Breast epithelium (tissue), 3 donors: ENCODE measurements at regions not wholly inside any gene's neighbourhood (a gene's known extent, or its start where the extent isn't known, plus 50 kb on each side); places are given as distances from the start of the nearest gene placed in this dataset.

Experiments used
- POLR2A ChIP-seq: fragments of 450-650 bp; IDR thresholded peaks from one replicate; pipeline ENCODE4 v1.6.1; 2016; ENCODE audit warnings: antibody characterized with exemption, mild to moderate bottlenecking, moderate library complexity
- POLR2AphosphoS5 ChIP-seq, 3 donors: sonication (generic); formaldehyde crosslinking; IDR thresholded peaks; one replicate each; pipeline ENCODE4 v1.6.1; 2017; ENCODE audit warnings: antibody characterized with exemption in 3 of 3
- TF ChIP-seq, protein P1 (sequence below), 3 donors: fragments of 450-650 bp; IDR thresholded peaks; one replicate each; pipeline ENCODE4 v1.5.1; 2016 to 2017; ENCODE audit warnings: antibody characterized with exemption in 3 of 3, mild to moderate bottlenecking in 3 of 3, moderate library complexity in 3 of 3

DNA sequence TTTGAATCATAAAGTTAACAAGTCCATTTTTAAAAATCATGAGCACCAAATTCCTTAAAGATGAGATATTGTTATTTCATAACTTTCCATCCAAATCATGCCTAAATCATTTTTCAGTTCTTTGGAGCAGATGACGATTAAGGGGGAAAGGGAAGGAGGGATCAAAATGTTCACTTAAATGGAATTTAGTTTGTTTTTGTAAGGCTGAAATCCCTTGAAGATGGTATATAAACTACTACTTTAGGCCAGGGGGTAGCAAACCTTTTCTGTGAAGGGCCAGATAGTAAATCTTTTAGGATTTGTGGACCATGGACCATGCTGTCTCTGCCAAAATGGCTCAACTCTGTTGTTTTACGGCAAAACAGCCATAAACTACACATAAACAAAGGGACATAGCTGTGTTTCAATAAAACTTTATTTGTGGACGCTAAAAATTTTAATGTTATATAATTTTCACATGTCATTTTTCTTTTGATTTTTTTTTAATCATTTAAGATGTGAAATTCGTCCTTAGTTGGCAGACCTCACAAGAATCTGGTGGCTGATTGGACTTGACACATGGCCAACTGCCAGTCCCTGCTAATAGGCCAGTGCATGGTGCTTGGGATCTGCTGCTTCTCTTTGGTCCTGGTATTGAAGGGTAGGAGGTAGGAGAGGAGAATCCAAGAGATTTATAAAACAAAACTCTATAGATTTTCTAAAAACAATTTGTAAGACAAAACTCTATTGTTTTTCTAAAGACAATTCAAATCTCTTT, 52.0 kb upstream of the RTN4 start:
- TF ChIP-seq, protein P1, sequence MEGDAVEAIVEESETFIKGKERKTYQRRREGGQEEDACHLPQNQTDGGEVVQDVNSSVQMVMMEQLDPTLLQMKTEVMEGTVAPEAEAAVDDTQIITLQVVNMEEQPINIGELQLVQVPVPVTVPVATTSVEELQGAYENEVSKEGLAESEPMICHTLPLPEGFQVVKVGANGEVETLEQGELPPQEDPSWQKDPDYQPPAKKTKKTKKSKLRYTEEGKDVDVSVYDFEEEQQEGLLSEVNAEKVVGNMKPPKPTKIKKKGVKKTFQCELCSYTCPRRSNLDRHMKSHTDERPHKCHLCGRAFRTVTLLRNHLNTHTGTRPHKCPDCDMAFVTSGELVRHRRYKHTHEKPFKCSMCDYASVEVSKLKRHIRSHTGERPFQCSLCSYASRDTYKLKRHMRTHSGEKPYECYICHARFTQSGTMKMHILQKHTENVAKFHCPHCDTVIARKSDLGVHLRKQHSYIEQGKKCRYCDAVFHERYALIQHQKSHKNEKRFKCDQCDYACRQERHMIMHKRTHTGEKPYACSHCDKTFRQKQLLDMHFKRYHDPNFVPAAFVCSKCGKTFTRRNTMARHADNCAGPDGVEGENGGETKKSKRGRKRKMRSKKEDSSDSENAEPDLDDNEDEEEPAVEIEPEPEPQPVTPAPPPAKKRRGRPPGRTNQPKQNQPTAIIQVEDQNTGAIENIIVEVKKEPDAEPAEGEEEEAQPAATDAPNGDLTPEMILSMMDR (IDR thresholded peaks at IDR 0.05) = no peak
- no peak for TF ChIP-seq POLR2AphosphoS5 (IDR thresholded peaks at IDR 0.05)
- no peak for TF ChIP-seq POLR2A
